Spleen (tissue), 11 donors: ENCODE measurements at regions not wholly inside any gene's neighbourhood (a gene's known extent, or its start where the extent isn't known, plus 50 kb on each side); places are given as distances from the start of the nearest gene placed in this dataset.

ENCODE experiments used
- DNase-seq: peaks from one replicate; pipeline ENCODE4 v3.0.0-alpha.2; 2020
- H3K27ac ChIP-seq, 8 donors: fragments of 200-600 bp; sonication (generic) in 7 of 8; 1 replicate in 4 of 8; 2 replicates in 4 of 8; pipeline versions ENCODE4 v1.5.0 to v1.8.0; 2016 to 2021; ENCODE audit warnings: inconsistent platforms in 4 of 8, mild to moderate bottlenecking in 4 of 8, moderate library complexity in 1 of 8
- H3K27me3 ChIP-seq, 7 donors: fragments of 200-600 bp; sonication (generic) in 6 of 7; replicated peaks in 1 of 7; 1 replicate in 4 of 7; 2 replicates in 3 of 7; pipeline versions ENCODE4 v1.5.0 to v1.8.0; 2016 to 2021; ENCODE audit warnings: inconsistent platforms in 3 of 7, mild to moderate bottlenecking in 1 of 7
- H3K36me3 ChIP-seq, 6 donors: fragments of 200-600 bp; sonication (generic) in 5 of 6; 1 replicate in 4 of 6; 2 replicates in 2 of 6; pipeline versions ENCODE4 v1.5.0 to v1.8.0; 2016 to 2021; ENCODE audit warnings: inconsistent platforms in 2 of 6
- H3K4me1 ChIP-seq, 6 donors: fragments of 200-600 bp; sonication (generic) in 5 of 6; 1 replicate in 3 of 6; 2 replicates in 3 of 6; pipeline versions ENCODE4 v1.5.0 to v1.8.0; 2016 to 2021; ENCODE audit warnings: inconsistent platforms in 3 of 6
- H3K4me3 ChIP-seq, 8 donors: fragments of 200-600 bp; sonication (generic) in 7 of 8; 1 replicate in 4 of 8; 2 replicates in 4 of 8; pipeline versions ENCODE4 v1.5.0 to v1.8.0; 2016 to 2021; ENCODE audit warnings: inconsistent platforms in 4 of 8, mild to moderate bottlenecking in 4 of 8, moderate library complexity in 2 of 8
- H3K9me3 ChIP-seq, 8 donors: fragments of 200-600 bp; sonication (generic) in 7 of 8; 1 replicate in 4 of 8; 2 replicates in 4 of 8; pipeline versions ENCODE4 v1.5.0 to v1.8.0; 2016 to 2021; ENCODE audit warnings: inconsistent platforms in 4 of 8
- CTCF ChIP-seq, 11 experiments: fragments of 200-600 bp in 7 of 11; fragments of 450-650 bp in 4 of 11; sonication (generic) in 4 of 11; IDR thresholded peaks in 8 of 11; conservative IDR thresholded peaks in 3 of 11; 1 replicate in 7 of 11; 2 replicates in 4 of 11; pipeline versions ENCODE4 v1.4.0 to v1.8.0; 2016 to 2021; ENCODE audit warnings: antibody characterized with exemption in 11 of 11, inconsistent platforms in 4 of 11, mild to moderate bottlenecking in 1 of 11
- POLR2A ChIP-seq, 3 donors: fragments of 450-650 bp; IDR thresholded peaks; one replicate each; pipeline ENCODE4 v1.5.1; 2017; ENCODE audit warnings: antibody characterized with exemption in 3 of 3, mild to moderate bottlenecking in 1 of 3
- POLR2AphosphoS5 ChIP-seq, 3 donors: sonication (generic); formaldehyde crosslinking; IDR thresholded peaks; one replicate each; pipeline ENCODE4 v1.5.1; 2017; ENCODE audit warnings: antibody characterized with exemption in 3 of 3
- WGBS, 5 donors: extraction: QIAGEN DNeasy Blood & Tissue Kit in 3 of 5; methylation state at CpG; one replicate each; pipeline versions ENCODE4 v1.1.5 to v1.1.7; 2013 to 2018; 5-methylcytosine and 5-hydroxymethylcytosine counted together
- intact Hi-C: fragments of 100-400 bp; cut with DNase I; formaldehyde crosslinking; loops from one replicate; pipeline ENCODE4 v1.15.0; 2023; ENCODE audit warnings: low total_unique reads
- donor health status: healthy with polysubstance abuse.
- donor health status: DM: no; HTN: no; CAD: no; lungs with moderate emphysema.
- donor health status: DM: no; HTN: no; CAD: no.
- donor health status: Bipolar disorder and iron deficiency.
- donor health status: healthy.
- donor health status: DM: no; HTN: no; CAD: no.
- donor health status: DM: yes; HTN: yes; CAD: no.

- no peak for TF ChIP-seq CTCF (IDR thresholded peaks at IDR 0.05 in 8 of 11, conservative IDR thresholded peaks at IDR 0.05 in 3 of 11)
- Histone ChIP-seq H3K4me3 (no peak overlapping the region), H3K4me1 (no peaks in the 10 kb centered on the region), H3K9me3 (no peaks in the 10 kb centered on the region), H3K36me3 (no peaks in the 10 kb centered on the region), H3K27me3 (peaks cover 0 to 8% (median 0%) of the 10 kb centered on the region in 7 donors), H3K27ac (no peak overlapping the region)
- DNase-seq, result no peak
- 72 to 86% (median 84%) methylated on average over 13 to 16 of the region's 16 CpGs for WGBS, 5 donors
- intact Hi-C loops, result no loop called here
Measured at GRCh38 chr6:33896391-33897188, 92.8 kb upstream of the MLN start.

GRCh38 chr6:33895988-33896387, 92.2 kb upstream of the MLN start:
- TF ChIP-seq CTCF (IDR thresholded peaks at IDR 0.05 in 8 of 11, conservative IDR thresholded peaks at IDR 0.05 in 3 of 11) (no peak), POLR2AphosphoS5 (IDR thresholded peaks at IDR 0.05) (no peak), POLR2A (IDR thresholded peaks at IDR 0.05) (no peak)
- DNase-seq, result no peak
- H3K27ac ChIP-seq, result no peak overlapping the region
- 79 to 93% (median 90%) methylated on average over 2 of the region's 2 CpGs for WGBS, 5 donors
- H3K4me1 ChIP-seq, result no peaks in the 10 kb centered on the region
- no peaks in the 10 kb centered on the region for H3K36me3 ChIP-seq
- no peaks in the 10 kb centered on the region for H3K9me3 ChIP-seq
- H3K4me3 ChIP-seq, result no peak overlapping the region
- H3K27me3 ChIP-seq, result peaks cover 0 to 8% (median 0%) of the 10 kb centered on the region in 7 donors
- intact Hi-C loops, result no loop called here

- H3K27me3 ChIP-seq, result peaks cover 0 to 8% (median 0%) of the 10 kb centered on the region in 7 donors
- H3K4me1 ChIP-seq, result no peaks in the 10 kb centered on the region
- DNase-seq, result peak; percentile 22
- intact Hi-C loops, result no loop called here
- no peak overlapping the region for H3K4me3 ChIP-seq
- H3K27ac ChIP-seq, result no peak overlapping the region
- H3K9me3 ChIP-seq, result no peaks in the 10 kb centered on the region
- TF ChIP-seq POLR2A (IDR thresholded peaks at IDR 0.05) (no peak), POLR2AphosphoS5 (IDR thresholded peaks at IDR 0.05) (no peak), CTCF (IDR thresholded peaks at IDR 0.05 in 8 of 11, conservative IDR thresholded peaks at IDR 0.05 in 3 of 11) (no peak)
- H3K36me3 ChIP-seq, result no peaks in the 10 kb centered on the region
- 60 to 79% (median 79%) methylated on average over 1 to 3 of the region's 3 CpGs for whole genome bisulfite sequencing, 5 donors
Measured at GRCh38 chr6:33895296-33895695, 91.5 kb upstream of the MLN start.

- intact Hi-C loops, result no loop called here
- no peak for DNase-seq
- no peak overlapping the region for H3K4me3 ChIP-seq
- TF ChIP-seq CTCF (IDR thresholded peaks at IDR 0.05 in 8 of 11, conservative IDR thresholded peaks at IDR 0.05 in 3 of 11), result no peak
- no peak for TF ChIP-seq POLR2A (IDR thresholded peaks at IDR 0.05)
- TF ChIP-seq POLR2AphosphoS5 (IDR thresholded peaks at IDR 0.05), result no peak
- H3K36me3 ChIP-seq, result no peaks in the 10 kb centered on the region
- no peaks in the 10 kb centered on the region for H3K9me3 ChIP-seq
- peaks cover 0 to 8% (median 0%) of the 10 kb centered on the region in 7 donors for H3K27me3 ChIP-seq
- WGBS, 5 donors, result 65 to 85% (median 79%) methylated on average over 2 of the region's 2 CpGs
- no peaks in the 10 kb centered on the region for H3K4me1 ChIP-seq
- no peak overlapping the region for H3K27ac ChIP-seq
Measured at GRCh38 chr6:33894438-33894837, 90.6 kb upstream of the MLN start.
